ENCODE measurements at regions not wholly inside any gene's neighbourhood (a gene's known extent, or its start where the extent isn't known, plus 50 kb on each side); places are given as distances from the start of the nearest gene placed in this dataset.

DNA sequence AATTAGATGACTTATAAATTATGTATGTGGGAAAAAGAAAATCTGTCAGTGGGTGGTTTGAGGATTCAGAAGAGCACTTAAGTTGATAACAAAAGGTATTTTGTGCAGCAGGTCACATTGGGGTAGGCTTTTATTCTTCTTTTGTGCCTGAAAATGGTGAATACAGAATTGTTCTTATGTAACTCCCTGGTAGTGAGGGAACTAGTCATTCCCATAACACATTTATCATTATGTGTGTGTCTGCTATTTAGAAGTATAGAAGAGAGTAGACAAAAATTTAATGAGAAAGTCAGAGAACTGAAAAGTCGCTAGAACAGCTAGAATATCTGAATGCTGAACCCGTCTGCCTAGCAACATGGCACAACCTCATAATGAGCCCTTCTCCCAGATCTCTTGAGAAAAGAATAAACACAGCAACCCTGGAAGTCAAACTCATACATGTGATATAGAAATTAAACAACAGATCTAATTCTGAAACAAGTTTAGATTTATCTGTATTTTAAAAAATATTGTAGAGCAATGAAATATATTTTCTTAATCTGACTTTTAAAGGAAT lies 111.8 kb upstream of the EDNRB start:
- H3K4me1 ChIP-seq (ENCODE audit: insufficient read depth) = no peaks in the 10 kb centered on the region
- TF ChIP-seq, protein P1, sequence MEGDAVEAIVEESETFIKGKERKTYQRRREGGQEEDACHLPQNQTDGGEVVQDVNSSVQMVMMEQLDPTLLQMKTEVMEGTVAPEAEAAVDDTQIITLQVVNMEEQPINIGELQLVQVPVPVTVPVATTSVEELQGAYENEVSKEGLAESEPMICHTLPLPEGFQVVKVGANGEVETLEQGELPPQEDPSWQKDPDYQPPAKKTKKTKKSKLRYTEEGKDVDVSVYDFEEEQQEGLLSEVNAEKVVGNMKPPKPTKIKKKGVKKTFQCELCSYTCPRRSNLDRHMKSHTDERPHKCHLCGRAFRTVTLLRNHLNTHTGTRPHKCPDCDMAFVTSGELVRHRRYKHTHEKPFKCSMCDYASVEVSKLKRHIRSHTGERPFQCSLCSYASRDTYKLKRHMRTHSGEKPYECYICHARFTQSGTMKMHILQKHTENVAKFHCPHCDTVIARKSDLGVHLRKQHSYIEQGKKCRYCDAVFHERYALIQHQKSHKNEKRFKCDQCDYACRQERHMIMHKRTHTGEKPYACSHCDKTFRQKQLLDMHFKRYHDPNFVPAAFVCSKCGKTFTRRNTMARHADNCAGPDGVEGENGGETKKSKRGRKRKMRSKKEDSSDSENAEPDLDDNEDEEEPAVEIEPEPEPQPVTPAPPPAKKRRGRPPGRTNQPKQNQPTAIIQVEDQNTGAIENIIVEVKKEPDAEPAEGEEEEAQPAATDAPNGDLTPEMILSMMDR (conservative IDR thresholded peaks at IDR 0.05; ENCODE audit: low read depth in 2 of 2) = no peak
- TF ChIP-seq, protein P2, sequence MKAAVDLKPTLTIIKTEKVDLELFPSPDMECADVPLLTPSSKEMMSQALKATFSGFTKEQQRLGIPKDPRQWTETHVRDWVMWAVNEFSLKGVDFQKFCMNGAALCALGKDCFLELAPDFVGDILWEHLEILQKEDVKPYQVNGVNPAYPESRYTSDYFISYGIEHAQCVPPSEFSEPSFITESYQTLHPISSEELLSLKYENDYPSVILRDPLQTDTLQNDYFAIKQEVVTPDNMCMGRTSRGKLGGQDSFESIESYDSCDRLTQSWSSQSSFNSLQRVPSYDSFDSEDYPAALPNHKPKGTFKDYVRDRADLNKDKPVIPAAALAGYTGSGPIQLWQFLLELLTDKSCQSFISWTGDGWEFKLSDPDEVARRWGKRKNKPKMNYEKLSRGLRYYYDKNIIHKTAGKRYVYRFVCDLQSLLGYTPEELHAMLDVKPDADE (IDR thresholded peaks at IDR 0.05) = no peak
- TF ChIP-seq NANOG (IDR thresholded peaks at IDR 0.05; ENCODE audit: borderline replicate concordance) = no peak
- TF ChIP-seq ZNF331 (CRISPR knock-in tag; IDR thresholded peaks at IDR 0.05; ENCODE audit: low read depth) = no peak
- no peak for TF ChIP-seq ZNF114 (CRISPR knock-in tag; IDR thresholded peaks at IDR 0.05)
- TF ChIP-seq CREB1 (CRISPR knock-in tag; IDR thresholded peaks at IDR 0.05; ENCODE audit: low read depth) = no peak
- TF ChIP-seq, protein P3, sequence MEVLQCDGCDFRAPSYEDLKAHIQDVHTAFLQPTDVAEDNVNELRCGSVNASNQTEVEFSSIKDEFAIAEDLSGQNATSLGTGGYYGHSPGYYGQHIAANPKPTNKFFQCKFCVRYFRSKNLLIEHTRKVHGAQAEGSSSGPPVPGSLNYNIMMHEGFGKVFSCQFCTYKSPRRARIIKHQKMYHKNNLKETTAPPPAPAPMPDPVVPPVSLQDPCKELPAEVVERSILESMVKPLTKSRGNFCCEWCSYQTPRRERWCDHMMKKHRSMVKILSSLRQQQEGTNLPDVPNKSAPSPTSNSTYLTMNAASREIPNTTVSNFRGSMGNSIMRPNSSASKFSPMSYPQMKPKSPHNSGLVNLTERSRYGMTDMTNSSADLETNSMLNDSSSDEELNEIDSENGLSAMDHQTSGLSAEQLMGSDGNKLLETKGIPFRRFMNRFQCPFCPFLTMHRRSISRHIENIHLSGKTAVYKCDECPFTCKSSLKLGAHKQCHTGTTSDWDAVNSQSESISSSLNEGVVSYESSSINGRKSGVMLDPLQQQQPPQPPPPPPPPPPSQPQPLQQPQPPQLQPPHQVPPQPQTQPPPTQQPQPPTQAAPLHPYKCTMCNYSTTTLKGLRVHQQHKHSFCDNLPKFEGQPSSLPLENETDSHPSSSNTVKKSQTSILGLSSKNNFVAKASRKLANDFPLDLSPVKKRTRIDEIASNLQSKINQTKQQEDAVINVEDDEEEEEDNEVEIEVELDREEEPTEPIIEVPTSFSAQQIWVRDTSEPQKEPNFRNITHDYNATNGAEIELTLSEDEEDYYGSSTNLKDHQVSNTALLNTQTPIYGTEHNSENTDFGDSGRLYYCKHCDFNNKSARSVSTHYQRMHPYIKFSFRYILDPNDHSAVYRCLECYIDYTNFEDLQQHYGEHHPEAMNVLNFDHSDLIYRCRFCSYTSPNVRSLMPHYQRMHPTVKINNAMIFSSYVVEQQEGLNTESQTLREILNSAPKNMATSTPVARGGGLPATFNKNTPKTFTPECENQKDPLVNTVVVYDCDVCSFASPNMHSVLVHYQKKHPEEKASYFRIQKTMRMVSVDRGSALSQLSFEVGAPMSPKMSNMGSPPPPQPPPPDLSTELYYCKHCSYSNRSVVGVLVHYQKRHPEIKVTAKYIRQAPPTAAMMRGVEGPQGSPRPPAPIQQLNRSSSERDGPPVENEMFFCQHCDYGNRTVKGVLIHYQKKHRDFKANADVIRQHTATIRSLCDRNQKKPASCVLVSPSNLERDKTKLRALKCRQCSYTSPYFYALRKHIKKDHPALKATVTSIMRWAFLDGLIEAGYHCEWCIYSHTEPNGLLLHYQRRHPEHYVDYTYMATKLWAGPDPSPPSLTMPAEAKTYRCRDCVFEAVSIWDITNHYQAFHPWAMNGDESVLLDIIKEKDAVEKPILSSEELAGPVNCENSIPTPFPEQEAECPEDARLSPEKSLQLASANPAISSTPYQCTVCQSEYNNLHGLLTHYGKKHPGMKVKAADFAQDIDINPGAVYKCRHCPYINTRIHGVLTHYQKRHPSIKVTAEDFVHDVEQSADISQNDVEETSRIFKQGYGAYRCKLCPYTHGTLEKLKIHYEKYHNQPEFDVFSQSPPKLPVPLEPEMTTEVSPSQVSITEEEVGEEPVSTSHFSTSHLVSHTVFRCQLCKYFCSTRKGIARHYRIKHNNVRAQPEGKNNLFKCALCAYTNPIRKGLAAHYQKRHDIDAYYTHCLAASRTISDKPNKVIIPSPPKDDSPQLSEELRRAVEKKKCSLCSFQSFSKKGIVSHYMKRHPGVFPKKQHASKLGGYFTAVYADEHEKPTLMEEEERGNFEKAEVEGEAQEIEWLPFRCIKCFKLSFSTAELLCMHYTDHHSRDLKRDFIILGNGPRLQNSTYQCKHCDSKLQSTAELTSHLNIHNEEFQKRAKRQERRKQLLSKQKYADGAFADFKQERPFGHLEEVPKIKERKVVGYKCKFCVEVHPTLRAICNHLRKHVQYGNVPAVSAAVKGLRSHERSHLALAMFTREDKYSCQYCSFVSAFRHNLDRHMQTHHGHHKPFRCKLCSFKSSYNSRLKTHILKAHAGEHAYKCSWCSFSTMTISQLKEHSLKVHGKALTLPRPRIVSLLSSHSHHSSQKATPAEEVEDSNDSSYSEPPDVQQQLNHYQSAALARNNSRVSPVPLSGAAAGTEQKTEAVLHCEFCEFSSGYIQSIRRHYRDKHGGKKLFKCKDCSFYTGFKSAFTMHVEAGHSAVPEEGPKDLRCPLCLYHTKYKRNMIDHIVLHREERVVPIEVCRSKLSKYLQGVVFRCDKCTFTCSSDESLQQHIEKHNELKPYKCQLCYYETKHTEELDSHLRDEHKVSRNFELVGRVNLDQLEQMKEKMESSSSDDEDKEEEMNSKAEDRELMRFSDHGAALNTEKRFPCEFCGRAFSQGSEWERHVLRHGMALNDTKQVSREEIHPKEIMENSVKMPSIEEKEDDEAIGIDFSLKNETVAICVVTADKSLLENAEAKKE (CRISPR knock-in tag; IDR thresholded peaks at IDR 0.05) = no peak
- TF ChIP-seq EZH2 (IDR thresholded peaks at IDR 0.05; ENCODE audit: low read depth, unreplicated experiment) = no peak
- TF ChIP-seq STAT1 (IDR thresholded peaks at IDR 0.05; ENCODE audit: unreplicated experiment) = no peak
- no peak for TF ChIP-seq EZH2phosphoT487 (IDR thresholded peaks at IDR 0.05; ENCODE audit: unreplicated experiment)
- no peak for TF ChIP-seq POLR2AphosphoS5 (IDR thresholded peaks at IDR 0.05; ENCODE audit: low read depth)
- H3K4me2 ChIP-seq = no peak overlapping the region
- no peak overlapping the region for H3K27ac Mint-ChIP-seq
- no peaks in the 10 kb centered on the region for H3K4me1 Mint-ChIP-seq
- no peaks in the 10 kb centered on the region for H3K36me3 ChIP-seq (ENCODE audit: insufficient read depth)
- H3K36me3 Mint-ChIP-seq (ENCODE audit: low read depth) = no peaks in the 10 kb centered on the region
- H3K27me3 Mint-ChIP-seq (ENCODE audit: insufficient read depth, low read depth, poor library complexity) = no peaks in the 10 kb centered on the region
- no peak for DNase-seq (ENCODE audit: low spot score)
- no peaks in the 10 kb centered on the region for H3F3A ChIP-seq (replicated peaks; ENCODE audit: low read depth)
- no peaks in the 10 kb centered on the region for H3K9me3 Mint-ChIP-seq
- no peak overlapping the region for H2AFZ ChIP-seq
- H3K27me3 ChIP-seq (ENCODE audit: insufficient read depth) = no peaks in the 10 kb centered on the region
- H3K9me2 ChIP-seq (ENCODE audit: insufficient read depth) = peaks cover 12% of the 10 kb centered on the region; the same call in 1 of the 2 replicates
- H3K4me3 ChIP-seq = no peak overlapping the region
- ATAC-seq = no peak
- H3K4me3 Mint-ChIP-seq = no peak overlapping the region
- H3K79me2 ChIP-seq (replicated peaks; ENCODE audit: insufficient read depth) = no peaks in the 10 kb centered on the region
- no peak overlapping the region for H3K27ac ChIP-seq (ENCODE audit: low read depth)
- no peaks in the 10 kb centered on the region for H4K20me1 ChIP-seq (replicated peaks; ENCODE audit: insufficient read depth)

Data from GM23338 (cell line).